ENCODE measurements at regions not wholly inside any gene's neighbourhood (a gene's known extent, or its start where the extent isn't known, plus 50 kb on each side); places are given as distances from the start of the nearest gene placed in this dataset.

DNA sequence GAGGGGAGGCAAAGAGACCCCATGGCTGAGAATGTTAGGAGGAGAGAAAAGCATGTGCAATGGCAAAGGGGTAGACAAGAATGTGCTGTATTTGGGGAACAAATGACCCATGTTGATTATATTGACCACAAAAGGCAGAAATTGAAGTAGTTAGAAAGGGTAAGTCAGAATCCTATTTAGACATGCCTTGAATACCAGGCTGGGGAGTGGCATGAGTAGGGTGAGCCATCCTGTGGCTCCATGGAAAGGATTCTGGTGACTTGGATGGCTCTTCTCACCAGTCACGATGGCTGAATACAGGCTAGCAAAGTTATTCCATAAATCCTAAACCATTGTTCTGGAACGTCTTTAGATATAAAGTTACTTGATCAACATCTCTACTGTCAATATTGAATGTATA is 73.4 kb upstream of the MEF2C start:
- BruUV-seq (replicated peaks), result no TSS peak

DNA sequence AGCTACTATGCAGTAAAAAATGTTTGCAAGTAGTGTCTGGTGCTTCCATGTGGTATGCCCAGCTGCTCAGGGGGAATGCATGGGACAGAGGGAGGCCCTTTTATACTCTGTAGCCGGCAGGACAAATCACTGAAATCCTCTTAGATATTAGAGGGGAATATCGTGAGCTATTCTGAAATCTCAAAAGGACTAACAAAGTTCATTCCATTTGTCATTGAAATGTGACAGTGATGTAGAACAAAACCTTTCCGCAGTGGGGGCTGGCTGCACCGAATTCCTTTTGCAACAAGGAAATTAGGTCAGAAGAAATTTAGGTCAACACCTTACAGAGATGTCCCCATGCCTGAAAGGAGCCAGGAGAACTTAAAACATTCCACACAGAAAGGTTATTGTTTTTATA is 72.4 kb upstream of the MEF2C start:
- Histone ChIP-seq H3K4me1 (ENCODE audit: insufficient read depth, low read length) (peaks cover 16% of the 10 kb centered on the region), H3F3A (ENCODE audit: low read length, unreplicated experiment) (no peaks in the 10 kb centered on the region), H3K4me2 (ENCODE audit: low read length) (no peak overlapping the region), H2AFZ (ENCODE audit: low read length) (no peak overlapping the region), H3K36me3 (ENCODE audit: low read depth, low read length) (no peaks in the 10 kb centered on the region), H3K9me2 (replicated peaks; ENCODE audit: low read length) (no peaks in the 10 kb centered on the region; the same call in 1 of the 2 replicates), H3K9me3 (ENCODE audit: low read length) (no peaks in the 10 kb centered on the region), H3K79me2 (ENCODE audit: low read length) (no peaks in the 10 kb centered on the region), H3K4me3 (ENCODE audit: low read length) (no peak overlapping the region), H3K9ac (ENCODE audit: low read length) (no peak overlapping the region), H3K27me3 (ENCODE audit: low read length) (no peaks in the 10 kb centered on the region), H3K27ac (ENCODE audit: low read length) (no peak overlapping the region), H4K20me1 (ENCODE audit: low read length) (no peaks in the 10 kb centered on the region)
- TF ChIP-seq EZH2phosphoT487 (IDR thresholded peaks at IDR 0.05; ENCODE audit: borderline replicate concordance, low read length), result no peak
- no peak for TF ChIP-seq EZH2 (IDR thresholded peaks at IDR 0.05; ENCODE audit: low read length, unreplicated experiment)
- TF ChIP-seq, protein P1, sequence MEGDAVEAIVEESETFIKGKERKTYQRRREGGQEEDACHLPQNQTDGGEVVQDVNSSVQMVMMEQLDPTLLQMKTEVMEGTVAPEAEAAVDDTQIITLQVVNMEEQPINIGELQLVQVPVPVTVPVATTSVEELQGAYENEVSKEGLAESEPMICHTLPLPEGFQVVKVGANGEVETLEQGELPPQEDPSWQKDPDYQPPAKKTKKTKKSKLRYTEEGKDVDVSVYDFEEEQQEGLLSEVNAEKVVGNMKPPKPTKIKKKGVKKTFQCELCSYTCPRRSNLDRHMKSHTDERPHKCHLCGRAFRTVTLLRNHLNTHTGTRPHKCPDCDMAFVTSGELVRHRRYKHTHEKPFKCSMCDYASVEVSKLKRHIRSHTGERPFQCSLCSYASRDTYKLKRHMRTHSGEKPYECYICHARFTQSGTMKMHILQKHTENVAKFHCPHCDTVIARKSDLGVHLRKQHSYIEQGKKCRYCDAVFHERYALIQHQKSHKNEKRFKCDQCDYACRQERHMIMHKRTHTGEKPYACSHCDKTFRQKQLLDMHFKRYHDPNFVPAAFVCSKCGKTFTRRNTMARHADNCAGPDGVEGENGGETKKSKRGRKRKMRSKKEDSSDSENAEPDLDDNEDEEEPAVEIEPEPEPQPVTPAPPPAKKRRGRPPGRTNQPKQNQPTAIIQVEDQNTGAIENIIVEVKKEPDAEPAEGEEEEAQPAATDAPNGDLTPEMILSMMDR (conservative IDR thresholded peaks at IDR 0.05; ENCODE audit: low read depth, low read length), result no peak
- POLR2A ChIA-PET (ENCODE audit: unreplicated experiment), result no interaction called here
- no peak for DNase-seq
- no TSS peak for BruUV-seq (replicated peaks)
- CTCF ChIA-PET, result no interaction called here
- intact Hi-C loops (cut with micrococcal nuclease), result no loop called here
- no peak for ATAC-seq

More for the DNA sequence above, 73.4 kb upstream of the MEF2C start:
- peak; percentile 72 for DNase-seq
- POLR2A ChIA-PET (ENCODE audit: unreplicated experiment), result no interaction called here
- peaks cover 16% of the 10 kb centered on the region for H3K4me1 ChIP-seq (ENCODE audit: insufficient read depth, low read length)
- no peaks in the 10 kb centered on the region; the same call in 1 of the 2 replicates for H3K9me2 ChIP-seq (replicated peaks; ENCODE audit: low read length)
- H3K27ac ChIP-seq (ENCODE audit: low read length), result no peak overlapping the region
- H3K9ac ChIP-seq (ENCODE audit: low read length), result no peak overlapping the region
- CTCF ChIA-PET, result no interaction called here
- H3K27me3 ChIP-seq (ENCODE audit: low read length), result no peaks in the 10 kb centered on the region
- H3K4me3 ChIP-seq (ENCODE audit: low read length), result no peak overlapping the region
- peak overlapping the region; percentile 47 for H2AFZ ChIP-seq (ENCODE audit: low read length)
- intact Hi-C loops (cut with micrococcal nuclease), result no loop called here
- no peaks in the 10 kb centered on the region for H3F3A ChIP-seq (ENCODE audit: low read length, unreplicated experiment)
- no peaks in the 10 kb centered on the region for H3K36me3 ChIP-seq (ENCODE audit: low read depth, low read length)
- ATAC-seq, result peak; percentile 82
- no peaks in the 10 kb centered on the region for H3K9me3 ChIP-seq (ENCODE audit: low read length)
- no peaks in the 10 kb centered on the region for H4K20me1 ChIP-seq (ENCODE audit: low read length)
- H3K79me2 ChIP-seq (ENCODE audit: low read length), result no peaks in the 10 kb centered on the region
- TF ChIP-seq EZH2phosphoT487 (IDR thresholded peaks at IDR 0.05; ENCODE audit: borderline replicate concordance, low read length) (no peak), EZH2 (IDR thresholded peaks at IDR 0.05; ENCODE audit: low read length, unreplicated experiment) (no peak)
- TF ChIP-seq, protein P1 (conservative IDR thresholded peaks at IDR 0.05; ENCODE audit: low read depth, low read length), result no peak
- peak overlapping the region; percentile 32; the same call in 1 of the 2 replicates for H3K4me2 ChIP-seq (ENCODE audit: low read length)

DNA sequence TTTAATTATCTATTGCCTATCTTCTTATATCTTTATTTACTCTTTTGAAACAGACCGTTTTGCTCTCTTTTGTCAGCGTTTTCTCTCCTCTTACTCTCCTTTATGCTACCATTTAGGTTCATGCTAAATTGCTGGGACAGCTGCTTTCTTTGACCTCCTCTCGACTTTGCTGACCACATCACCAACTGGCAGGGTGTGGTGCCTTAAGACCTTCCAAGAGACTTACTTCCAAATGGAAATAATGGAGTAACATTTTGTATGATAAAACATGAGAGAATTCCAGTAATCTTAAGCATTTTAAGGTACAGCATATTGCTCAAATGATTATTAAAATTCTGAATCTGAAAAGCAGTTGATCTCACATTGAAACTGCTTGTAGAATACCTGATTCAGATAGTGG is 71.5 kb upstream of the MEF2C start:
- Histone ChIP-seq H3K27me3 (ENCODE audit: low read length) (no peaks in the 10 kb centered on the region), H3K4me2 (ENCODE audit: low read length) (no peak overlapping the region), H4K20me1 (ENCODE audit: low read length) (no peaks in the 10 kb centered on the region), H3K36me3 (ENCODE audit: low read depth, low read length) (no peaks in the 10 kb centered on the region), H3K9me3 (ENCODE audit: low read length) (no peaks in the 10 kb centered on the region), H3K27ac (ENCODE audit: low read length) (no peak overlapping the region), H2AFZ (ENCODE audit: low read length) (no peak overlapping the region), H3K4me3 (ENCODE audit: low read length) (no peak overlapping the region), H3K79me2 (ENCODE audit: low read length) (no peaks in the 10 kb centered on the region), H3K9me2 (replicated peaks; ENCODE audit: low read length) (no peaks in the 10 kb centered on the region; the same call in 1 of the 2 replicates), H3K9ac (ENCODE audit: low read length) (no peak overlapping the region), H3F3A (ENCODE audit: low read length, unreplicated experiment) (no peaks in the 10 kb centered on the region), H3K4me1 (ENCODE audit: insufficient read depth, low read length) (peaks cover 16% of the 10 kb centered on the region)
- CTCF ChIA-PET, result no interaction called here
- no peak for TF ChIP-seq EZH2phosphoT487 (IDR thresholded peaks at IDR 0.05; ENCODE audit: borderline replicate concordance, low read length)
- no peak for TF ChIP-seq EZH2 (IDR thresholded peaks at IDR 0.05; ENCODE audit: low read length, unreplicated experiment)
- POLR2A ChIA-PET (ENCODE audit: unreplicated experiment), result no interaction called here
- intact Hi-C loops (cut with micrococcal nuclease), result no loop called here
- no TSS peak for BruUV-seq (replicated peaks)
- DNase-seq, result no peak
- ATAC-seq, result no peak

Measured in PC-3 (cell line).